Panc1 (cell line): ENCODE measurements at regions not wholly inside any gene's neighbourhood (a gene's known extent, or its start where the extent isn't known, plus 50 kb on each side); places are given as distances from the start of the nearest gene placed in this dataset.
"Not testable (repeated sequence)": the region's sequence is repeated elsewhere in the genome, so short reads cannot be mapped to it uniquely, and the experiment has no call there.

Source experiments
- CTCF ChIP-seq: fragments of 450-650 bp; IDR thresholded peaks from 2 replicates; pipeline ENCODE4 v1.5.1; 2017; ENCODE audit warnings: mild to moderate bottlenecking
- REST ChIP-seq, 2 experiments: IDR thresholded peaks; 2 replicates each; pipeline ENCODE4 v1.6.1; 2011 to 2012; ENCODE audit warnings: low read depth in 2 of 2, control low read depth in 1 of 2, low read length in 1 of 2, mild to moderate bottlenecking in 1 of 2, moderate library complexity in 1 of 2; ENCODE audit not compliant: insufficient read depth in 1 of 2
- SIN3A ChIP-seq: IDR thresholded peaks from 2 replicates; pipeline ENCODE4 v1.6.1; 2012; ENCODE audit warnings: low read depth, mild to moderate bottlenecking, low read length, moderate library complexity, borderline replicate concordance; ENCODE audit not compliant: insufficient read depth

- TF ChIP-seq REST (IDR thresholded peaks at IDR 0.05; ENCODE audit: insufficient read depth in 1 of 2, low read depth in 2 of 2, low read length in 1 of 2); CTCF; SIN3A: not testable (repeated sequence)
Measured at GRCh38 chr18:22706025-22706424, 227.1 kb upstream of the RBBP8 start.
